K562 (cell line): ENCODE measurements at regions not wholly inside any gene's neighbourhood (a gene's known extent, or its start where the extent isn't known, plus 50 kb on each side); places are given as distances from the start of the nearest gene placed in this dataset.

Experiments used
- ATAC-seq: fragments of 200-7000 bp; cut with Tn5 transposase; 3 replicates; pipeline ENCODE4 v1.9.1; 2020; ENCODE audit warnings: moderate library complexity
- BruUV-seq: library from RNA; stranded (reverse); fragments of 400-500 nt; replicated peaks from 2 replicates; lab custom pipeline; 2021; lab: Mats Ljungman, UMichigan
- CTCF ChIA-PET: fragments of 300-600 bp; formaldehyde crosslinking; extraction: SDS; loops from one replicate; lab custom pipeline; 2021; ENCODE audit warnings: low intra/inter-chr PET ratio; lab: Yijun Ruan, JAX
- POLR2A ChIA-PET: fragments of 300-600, 350-650 bp; sonication (Branson Sonifier 250); formaldehyde crosslinking; extraction: SDS; loops from one replicate; lab custom pipeline; 2021; ENCODE audit warnings: antibody characterized with exemption, inconsistent platforms; lab: Yijun Ruan, JAX
- DNase-seq, 4 experiments: peaks; one replicate each; pipeline versions ENCODE4 v3.0.0 to v3.0.0-alpha.2; 2011 to 2018; ENCODE audit warnings: low spot score in 3 of 4, mixed read lengths in 3 of 4; ENCODE audit errors: extremely low read depth in 1 of 4
- FAIRE-seq: peaks from 2 replicates; lab custom pipeline; 2011; peaks lifted over from hg19 to GRCh38; lab: Jason Lieb, UNC
- H2AFZ ChIP-seq: 2 replicates; pipeline ENCODE4 v1.6.0; 2011; ENCODE audit warnings: low read depth, low read length, control low read depth, inconsistent platforms
- H3K27ac ChIP-seq: fragments of 200-600 bp; 3 replicates; pipeline ENCODE4 v1.8.0; 2011; ENCODE audit warnings: low read depth, mild to moderate bottlenecking, control low read depth, inconsistent platforms, low read length, moderate library complexity, mixed read lengths; ENCODE audit errors: extremely low read depth
- H3K27me3 ChIP-seq, 2 experiments: fragments of 300-600 bp in 1 of 2; 2 replicates in 1 of 2; 3 replicates in 1 of 2; pipeline versions ENCODE4 v1.6.0 to v1.8.0; 2011; ENCODE audit warnings: inconsistent platforms in 2 of 2, low read length in 2 of 2, mild to moderate bottlenecking in 1 of 2, mixed read lengths in 1 of 2, moderate library complexity in 1 of 2; ENCODE audit not compliant: control insufficient read depth in 2 of 2, insufficient read depth in 2 of 2
- H3K36me3 ChIP-seq: fragments of 300-600 bp; 3 replicates; pipeline ENCODE4 v1.8.0; 2011; ENCODE audit warnings: mild to moderate bottlenecking, low read length, inconsistent platforms; ENCODE audit not compliant: control insufficient read depth, insufficient read depth
- H3K4me1 ChIP-seq, 2 experiments: fragments of 200-600 bp in 1 of 2; replicated peaks in 1 of 2; 2 replicates in 1 of 2; 3 replicates in 1 of 2; pipeline versions ENCODE4 v1.5.1 to v1.8.0; 2011; ENCODE audit warnings: inconsistent platforms in 2 of 2, low read length in 2 of 2, mild to moderate bottlenecking in 1 of 2, mixed read lengths in 1 of 2, moderate library complexity in 1 of 2; ENCODE audit not compliant: control insufficient read depth in 2 of 2, insufficient read depth in 2 of 2
- H3K4me2 ChIP-seq: 2 replicates; pipeline ENCODE4 v1.6.1; 2011; ENCODE audit warnings: low read length, control low read depth, inconsistent platforms, mixed read lengths; ENCODE audit not compliant: insufficient read depth
- H3K4me3 ChIP-seq: fragments of 200-600 bp; sonication (generic), shearing (Covaris generic); 2 replicates; pipeline ENCODE4 v1.5.1; 2016; ENCODE audit warnings: control low read depth, inconsistent platforms
- H3K79me2 ChIP-seq: fragments of 200-600 bp; 3 replicates; pipeline ENCODE4 v1.8.0; 2011; ENCODE audit warnings: low read length, inconsistent platforms; ENCODE audit not compliant: control insufficient read depth, insufficient read depth
- H3K9ac ChIP-seq, 2 experiments: 2 replicates each; pipeline versions ENCODE4 v1.6.0 to v1.6.1; 2011; ENCODE audit warnings: low read depth in 2 of 2, low read length in 2 of 2, control low read depth in 1 of 2, inconsistent platforms in 1 of 2, mild to moderate bottlenecking in 1 of 2, mixed read lengths in 1 of 2; ENCODE audit not compliant: insufficient read depth in 1 of 2
- H3K9me1 ChIP-seq: one replicate; pipeline ENCODE4 v1.6.0; 2011; ENCODE audit warnings: inconsistent platforms, mild to moderate bottlenecking, low read length, moderate library complexity; ENCODE audit not compliant: control insufficient read depth, insufficient read depth
- H3K9me3 ChIP-seq: replicated peaks from 2 replicates; pipeline ENCODE4 v1.5.1; 2011; ENCODE audit warnings: low read depth, low read length, inconsistent platforms; ENCODE audit not compliant: control insufficient read depth, insufficient read depth
- H4K20me1 ChIP-seq: replicated peaks from 2 replicates; pipeline ENCODE4 v1.6.1; 2011; ENCODE audit warnings: low read length, inconsistent platforms, mixed read lengths; ENCODE audit not compliant: control insufficient read depth, insufficient read depth
- CC2D1A ChIP-seq: fragments of 450-650 bp; IDR thresholded peaks from 2 replicates; pipeline ENCODE4 v1.6.1; 2017; ENCODE audit warnings: mild to moderate bottlenecking
- ELF4 ChIP-seq: fragments of 450-650 bp; formaldehyde crosslinking; IDR thresholded peaks from 2 replicates; pipeline ENCODE4 v1.4.0; 2022; ENCODE audit warnings: missing genetic modification characterization
- PRPF4 ChIP-seq: fragments of 200-400 bp; formaldehyde crosslinking; IDR thresholded peaks from one replicate; pipeline ENCODE4 v1.6.1; 2017; ENCODE audit warnings: low read length, low read depth, mild to moderate bottlenecking; ENCODE audit not compliant: insufficient read depth, poor library complexity, severe bottlenecking
- ZNF280A ChIP-seq: fragments of 450-650 bp; IDR thresholded peaks from 2 replicates; pipeline ENCODE4 v1.6.1; 2018; ENCODE audit warnings: mild to moderate bottlenecking, low read depth; ENCODE audit not compliant: partially characterized antibody
- WGBS: fragments of 100-300 bp; shearing (Covaris generic); methylation state at CpG from one replicate; pipeline ENCODE4 v1.1.6; 2016; ENCODE audit warnings: low coverage, mixed read lengths; ENCODE audit not compliant: insufficient coverage; ENCODE audit errors: missing lambda C conversion rate; 5-methylcytosine and 5-hydroxymethylcytosine counted together
- in situ Hi-C: fragments of 300-500 bp; cut with MboI; formaldehyde crosslinking; loops from 4 replicates; pipeline ENCODE4 v1.15.0; 2018; ENCODE audit warnings: inconsistent platforms, mixed read lengths
- intact Hi-C: fragments of 100-400 bp; cut with micrococcal nuclease; formaldehyde crosslinking; loops from 2 replicates; pipeline ENCODE4 v1.14.2; 2022

- no peaks in the 10 kb centered on the region for H3K9me3 ChIP-seq
- no peak overlapping the region for H3K4me3 ChIP-seq
- no peak for TF ChIP-seq PRPF4
- no peak for TF ChIP-seq CC2D1A
- TF ChIP-seq ELF4, result no peak
- TF ChIP-seq ZNF280A, result no peak
- H3K79me2 ChIP-seq, result no peaks in the 10 kb centered on the region
- H3K9ac ChIP-seq, result no peak overlapping the region
- DNase-seq (no peak), ATAC-seq (no peak), FAIRE-seq (no peak)
- H2AFZ ChIP-seq, result no peak overlapping the region
- 29% methylated on average over 7 of the region's 16 CpGs for WGBS
- intact Hi-C loops, result no loop called here
- POLR2A ChIA-PET, result no interaction called here
- no peak overlapping the region for H3K27ac ChIP-seq
- BruUV-seq, result no TSS peak
- in situ Hi-C loops, result no loop called here
- peaks cover 13 to 61% of the 10 kb centered on the region in 2 experiments for H3K27me3 ChIP-seq
- H3K9me1 ChIP-seq, result no peaks in the 10 kb centered on the region
- CTCF ChIA-PET, result no interaction called here
- peaks cover 0 to 6% of the 10 kb centered on the region in 2 experiments; a peak in 3 of 5 replicates for H3K4me1 ChIP-seq
- H3K36me3 ChIP-seq, result no peaks in the 10 kb centered on the region
- no peaks in the 10 kb centered on the region for H4K20me1 ChIP-seq
- H3K4me2 ChIP-seq, result no peak overlapping the region
These were observed 124.0 kb downstream of the RTP5 start for GRCh38 chr2:241993386-241994005.
